NCI-H146 (cell line): ENCODE measurements at regions not wholly inside any gene's neighbourhood (a gene's known extent, or its start where the extent isn't known, plus 50 kb on each side); places are given as distances from the start of the nearest gene placed in this dataset.
"Not testable (repeated sequence)": the region's sequence is repeated elsewhere in the genome, so short reads cannot be mapped to it uniquely, and the experiment has no call there.

Experiments
- DNase-seq: peaks from one replicate; lab custom pipeline; 2025; lab: John Stamatoyannopoulos, UW

GRCh38 chr2:236772220-236772837 is 202.7 kb downstream of the ACKR3 start:
- DNase-seq = no peak

GRCh38 chr2:236773206-236773605 is 203.6 kb downstream of the ACKR3 start:
- DNase-seq = no peak

GRCh38 chr2:236774171-236774570 is 204.5 kb downstream of the ACKR3 start:
- DNase-seq = no peak

GRCh38 chr2:236775511-236775910 is 205.9 kb downstream of the ACKR3 start:
- no peak for DNase-seq

- no peak for DNase-seq
These were observed 206.6 kb downstream of the ACKR3 start for GRCh38 chr2:236776206-236776605.

- no peak for DNase-seq
These were observed 207.1 kb downstream of the ACKR3 start for GRCh38 chr2:236776695-236777251.

GRCh38 chr2:236777408-236777807 is 207.8 kb downstream of the ACKR3 start:
- no peak for DNase-seq

GRCh38 chr2:236781933-236782816 is 212.6 kb downstream of the ACKR3 start:
- no peak for DNase-seq

- no peak for DNase-seq
These were observed 213.3 kb downstream of the ACKR3 start for GRCh38 chr2:236782938-236783337.

GRCh38 chr2:236783417-236784020 is 213.9 kb downstream of the ACKR3 start:
- DNase-seq = no peak

- DNase-seq = no peak
These were observed 216.0 kb downstream of the ACKR3 start for GRCh38 chr2:236785611-236786057.

GRCh38 chr2:236786751-236787150 is 217.1 kb downstream of the ACKR3 start:
- DNase-seq = no peak

GRCh38 chr2:236787376-236787775 is 217.8 kb downstream of the ACKR3 start:
- DNase-seq = not testable (repeated sequence)

- no peak for DNase-seq
These were observed 218.3 kb downstream of the ACKR3 start for GRCh38 chr2:236787885-236788284.

- no peak for DNase-seq
These were observed 221.3 kb downstream of the ACKR3 start for GRCh38 chr2:236790963-236791362.

- no peak for DNase-seq
These were observed 223.7 kb downstream of the ACKR3 start for GRCh38 chr2:236793023-236794011.

- no peak for DNase-seq
These were observed 224.7 kb downstream of the ACKR3 start for GRCh38 chr2:236794176-236794957.

GRCh38 chr2:236795169-236795860 is 225.7 kb downstream of the ACKR3 start:
- no peak for DNase-seq

- no peak for DNase-seq
These were observed 226.2 kb downstream of the ACKR3 start for GRCh38 chr2:236795861-236796219.

GRCh38 chr2:236796236-236796635 is 226.6 kb downstream of the ACKR3 start:
- no peak for DNase-seq
